NCI-H2196 treated with DMSO at 0.1 percent for 48 hours (cell line): ENCODE measurements at regions not wholly inside any gene's neighbourhood (a gene's known extent, or its start where the extent isn't known, plus 50 kb on each side); places are given as distances from the start of the nearest gene placed in this dataset.

Experiments
- DNase-seq: peaks from one replicate; lab custom pipeline; 2025; ENCODE audit not compliant: unreplicated experiment; lab: John Stamatoyannopoulos, UW

GRCh38 chr5:138666226-138666742 lies 86.9 kb upstream of the CTNNA1 start:
- no peak for DNase-seq

GRCh38 chr5:138665261-138665660 lies 88.0 kb upstream of the CTNNA1 start:
- no peak for DNase-seq

DNA sequence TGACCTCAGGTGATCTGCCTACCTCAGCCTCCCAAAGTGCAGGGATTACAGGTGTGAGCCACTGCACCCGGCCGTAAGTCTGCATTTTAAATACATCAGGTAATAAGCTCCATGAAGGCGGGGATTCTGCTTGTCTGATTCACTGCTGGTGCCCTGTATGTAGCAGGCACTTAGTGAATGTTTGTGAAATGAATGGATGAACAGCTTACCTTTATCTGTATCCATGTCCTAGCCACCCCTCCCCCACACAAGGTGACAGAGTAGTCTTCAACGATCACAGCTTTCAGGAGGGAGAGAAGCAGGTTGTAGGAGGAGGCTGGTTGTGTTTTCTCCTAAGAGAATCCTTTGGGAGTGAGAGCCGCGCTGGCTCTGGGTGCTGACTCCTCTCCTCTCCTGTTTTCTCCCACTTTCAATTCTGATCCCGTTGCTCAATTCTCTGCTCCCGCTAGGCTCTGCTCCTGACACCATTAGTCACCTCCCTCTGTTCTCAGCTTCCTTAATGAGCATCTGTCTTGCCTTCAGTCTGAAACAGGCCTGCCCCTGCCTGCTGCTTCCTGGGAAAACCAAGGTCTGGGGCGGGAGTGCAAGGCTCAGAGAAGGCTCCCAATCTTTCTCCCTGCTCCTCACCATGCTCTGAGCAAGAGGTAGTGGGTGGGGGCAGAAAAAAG lies 88.8 kb upstream of the CTNNA1 start:
- no peak for DNase-seq

DNA sequence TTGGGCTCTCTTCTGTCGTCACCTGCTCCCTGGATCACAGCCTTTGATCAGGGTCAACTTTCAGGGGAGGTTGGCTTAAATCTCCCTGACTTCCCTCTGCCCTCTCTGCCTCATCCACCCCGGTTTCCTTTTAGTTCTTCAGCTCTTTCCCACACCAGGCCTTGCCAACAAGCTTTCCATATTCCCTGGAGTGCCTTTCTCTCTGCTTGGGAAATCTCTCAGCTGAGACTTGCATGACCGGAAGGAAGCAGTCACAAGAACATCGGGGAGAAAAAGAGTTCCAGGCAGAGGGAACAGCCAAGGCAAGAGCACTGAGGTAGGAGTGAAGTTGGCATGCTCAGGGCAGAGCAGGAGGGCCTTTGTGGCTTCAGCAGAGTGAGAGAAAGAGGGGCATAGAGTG lies 88.4 kb upstream of the HSPA9 start:
- no peak for DNase-seq

GRCh38 chr5:138663009-138663408 lies 87.8 kb upstream of the HSPA9 start:
- no peak for DNase-seq

DNA sequence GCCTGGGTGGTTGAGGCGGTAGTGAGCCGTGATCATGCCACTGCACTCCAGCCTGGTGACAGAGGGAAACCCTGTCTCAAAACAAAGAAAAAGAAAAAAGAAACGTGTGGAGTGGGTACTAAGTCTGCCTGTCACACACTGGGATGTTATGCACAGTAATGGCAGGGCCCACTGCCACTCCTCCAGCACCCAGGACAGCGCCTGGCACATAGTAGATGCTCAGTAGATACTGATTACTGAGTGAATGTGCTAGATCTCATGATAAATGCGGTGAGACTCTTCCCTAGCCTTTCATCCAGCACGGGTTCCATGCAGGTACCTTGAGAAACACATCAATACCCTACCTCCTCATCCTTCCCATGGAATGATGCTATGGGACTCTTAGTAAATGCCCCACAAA lies 87.4 kb upstream of the HSPA9 start:
- DNase-seq = no peak

DNA sequence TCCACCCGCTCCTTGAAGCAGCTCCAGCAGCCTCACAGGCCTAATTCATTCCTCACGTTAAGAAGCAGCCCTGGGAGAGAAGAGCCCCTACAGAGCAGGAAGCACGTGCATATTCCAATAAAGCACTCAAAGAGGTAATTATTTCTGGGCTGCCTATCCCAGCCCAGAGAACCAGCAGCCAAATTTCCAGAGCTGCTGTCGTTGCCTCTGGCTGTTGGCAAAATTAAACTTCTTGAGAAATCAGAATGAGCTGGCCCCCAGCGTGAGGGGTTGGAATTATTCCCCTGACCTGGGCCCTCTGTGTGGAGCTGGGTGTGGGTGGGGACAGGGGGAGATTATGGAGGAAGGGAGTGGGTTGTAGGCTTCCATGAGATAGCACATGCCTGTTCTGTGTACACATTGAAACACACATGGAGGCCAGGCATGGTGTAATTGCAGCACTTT lies 86.8 kb upstream of the HSPA9 start:
- no peak for DNase-seq

- DNase-seq = no peak
Observed at GRCh38 chr5:138661291-138661960, 86.2 kb upstream of the HSPA9 start.

DNA sequence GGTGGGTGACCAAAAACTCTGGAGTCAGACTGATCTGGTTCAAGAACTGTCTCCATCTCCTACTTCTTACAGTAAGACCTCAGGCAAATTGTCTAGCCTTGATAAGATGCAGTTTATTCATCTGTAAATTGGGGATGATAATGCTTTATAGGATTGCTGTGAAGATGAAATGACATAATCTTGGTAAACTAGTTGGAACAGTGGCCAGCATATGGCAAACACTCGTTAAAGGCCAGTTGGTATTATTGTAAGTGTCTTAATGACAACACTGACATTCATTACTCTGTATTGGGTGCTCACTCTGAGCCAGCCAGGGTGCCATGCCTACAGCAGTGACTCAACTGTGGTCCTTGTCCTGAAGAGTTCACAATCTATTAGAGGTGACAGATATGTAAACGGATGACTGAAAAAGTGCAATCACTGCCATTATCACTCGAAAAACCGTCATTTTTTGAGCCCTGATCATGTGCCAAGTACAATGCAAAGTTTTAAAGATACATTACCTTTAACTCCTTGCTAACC lies 84.9 kb upstream of the HSPA9 start:
- DNase-seq = no peak

- DNase-seq = no peak
Observed at GRCh38 chr5:138659561-138659960, 84.4 kb upstream of the HSPA9 start.

- DNase-seq = no peak
Observed at GRCh38 chr5:138659121-138659520, 83.9 kb upstream of the HSPA9 start.

GRCh38 chr5:138658676-138659075 lies 83.5 kb upstream of the HSPA9 start:
- no peak for DNase-seq

GRCh38 chr5:138657360-138657759 lies 82.2 kb upstream of the HSPA9 start:
- no peak for DNase-seq

GRCh38 chr5:138656916-138657315 lies 81.7 kb upstream of the HSPA9 start:
- DNase-seq = no peak

GRCh38 chr5:138655530-138656190 lies 80.5 kb upstream of the HSPA9 start:
- DNase-seq = no peak

DNA sequence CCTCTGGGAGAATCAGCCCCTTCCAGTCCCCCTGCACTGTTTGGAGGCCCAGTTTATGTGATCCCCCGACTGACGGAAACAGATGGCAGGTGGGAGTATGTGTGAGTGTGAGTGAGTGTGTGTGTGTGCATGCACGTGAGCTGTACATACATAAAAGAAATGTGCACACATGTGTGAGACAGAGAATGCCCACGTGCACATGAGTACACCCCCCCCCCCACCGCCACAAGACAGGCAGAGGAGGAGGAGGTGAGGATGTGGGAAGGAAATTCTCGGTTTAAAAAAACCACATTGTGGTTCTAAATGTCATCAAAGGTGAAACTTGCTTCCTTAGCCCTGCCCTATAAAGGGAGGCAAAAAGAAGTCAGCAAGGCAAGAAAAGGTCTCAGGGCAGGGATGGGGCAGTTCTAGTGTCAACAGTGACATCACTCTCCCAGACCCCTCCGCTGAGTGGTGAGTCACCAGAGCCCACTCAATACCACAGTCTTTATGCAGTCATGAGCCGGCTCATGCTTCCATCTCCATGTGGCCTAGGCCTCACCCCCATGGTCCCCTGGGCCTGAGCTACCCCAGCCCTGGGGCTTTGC lies 79.2 kb upstream of the HSPA9 start:
- DNase-seq = no peak

DNA sequence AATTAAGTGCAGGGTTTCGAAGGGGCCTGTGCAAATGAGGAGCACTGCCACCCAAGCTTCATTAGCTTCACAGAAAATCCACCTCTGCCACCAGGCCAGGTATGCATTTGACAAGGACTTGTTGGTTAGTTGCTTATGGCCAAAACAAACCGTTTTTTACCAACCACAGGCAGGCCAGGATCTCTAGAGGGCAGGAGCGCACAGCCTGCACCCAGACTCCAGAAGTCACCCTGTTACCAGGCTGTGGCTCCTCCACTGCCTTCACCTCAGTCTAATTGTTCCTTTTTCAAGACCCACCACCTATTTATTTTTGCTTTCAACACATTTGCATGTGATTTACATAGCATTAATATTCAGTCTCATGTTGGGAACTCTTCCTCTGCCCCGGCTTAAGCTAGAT lies 78.3 kb upstream of the HSPA9 start:
- DNase-seq = peak; percentile 19

GRCh38 chr5:138651767-138652117 lies 76.5 kb upstream of the HSPA9 start:
- no peak for DNase-seq

DNA sequence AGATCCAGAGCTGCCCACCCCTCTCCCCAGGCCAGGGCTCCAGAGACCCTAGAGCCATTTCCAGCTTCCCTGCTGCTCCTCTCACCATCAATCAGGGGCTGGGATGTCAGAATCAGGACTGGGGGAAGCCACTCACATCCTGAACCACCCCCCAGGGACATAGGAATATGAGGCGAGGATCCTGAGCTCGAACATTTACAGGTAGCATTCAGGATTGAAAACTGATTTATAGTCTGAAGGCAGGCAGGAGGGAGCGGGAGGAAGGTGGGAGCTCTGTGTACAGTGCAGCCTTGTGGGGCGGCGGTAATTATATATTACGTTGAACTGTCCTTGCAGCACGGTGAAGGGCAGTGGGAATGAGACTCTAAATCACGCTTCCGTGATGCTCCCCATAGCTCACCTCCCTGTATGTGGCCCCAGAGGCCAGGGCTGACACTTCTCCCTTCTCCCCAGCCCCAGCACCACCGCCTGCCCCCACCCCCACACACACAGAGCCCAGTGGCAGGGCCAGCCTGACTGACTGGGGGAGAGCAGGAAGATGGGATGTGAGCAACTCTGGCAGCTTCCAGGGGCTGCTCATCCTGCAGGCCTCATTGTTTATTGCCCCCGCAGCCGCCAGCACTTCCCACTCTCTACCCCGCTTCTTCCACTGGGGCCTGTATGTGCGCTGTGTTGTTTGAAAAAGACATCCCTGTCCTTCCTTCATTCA lies 76.0 kb upstream of the HSPA9 start:
- DNase-seq = no peak

DNA sequence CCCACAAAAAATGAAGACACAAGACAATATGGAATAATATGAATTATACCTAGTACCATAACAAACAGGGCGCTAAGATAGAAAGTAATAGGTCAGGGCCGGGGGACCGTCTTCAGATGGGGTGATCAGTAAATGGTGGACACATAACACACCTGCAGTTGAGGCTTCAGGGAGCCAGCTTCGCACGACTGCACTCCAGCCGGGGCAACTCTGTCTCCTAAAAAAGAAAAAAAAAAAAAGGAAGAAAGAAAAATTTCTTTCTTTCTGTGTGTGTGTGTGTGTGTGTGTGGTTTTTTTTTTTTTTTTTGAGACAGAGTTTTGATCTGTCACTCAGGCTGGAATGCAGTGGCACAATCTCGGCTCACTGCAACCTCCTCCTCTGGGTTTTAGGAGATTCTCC lies 75.0 kb upstream of the HSPA9 start:
- DNase-seq = no peak

DNA sequence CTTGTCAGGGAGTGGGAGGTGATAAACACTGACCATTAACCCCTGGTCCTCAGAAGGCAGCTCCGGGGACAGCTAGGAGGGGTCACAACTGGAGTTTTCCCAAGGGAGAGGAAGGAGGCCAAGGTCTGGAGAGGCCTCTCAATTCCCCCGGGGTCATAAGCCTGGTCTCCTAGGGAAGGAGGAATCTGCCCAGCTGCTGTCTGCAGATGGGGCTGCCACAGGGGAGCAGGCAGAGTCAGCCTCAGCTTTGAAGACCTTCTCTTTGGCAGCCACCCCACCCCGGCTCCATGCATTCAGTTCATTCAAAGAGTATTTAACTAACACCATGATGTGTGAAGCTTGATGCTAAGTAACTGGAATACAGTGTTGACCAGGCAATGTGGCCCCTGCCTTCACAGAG lies 74.6 kb upstream of the HSPA9 start:
- no peak for DNase-seq
